GM10266 (cell line): ENCODE measurements at regions not wholly inside any gene's neighbourhood (a gene's known extent, or its start where the extent isn't known, plus 50 kb on each side); places are given as distances from the start of the nearest gene placed in this dataset.

ENCODE experiments used
- DNase-seq: peaks from one replicate; pipeline ENCODE4 v3.0.0; 2012; ENCODE audit errors: extremely low spot score
- CTCF ChIP-seq: IDR thresholded peaks from 2 replicates; pipeline ENCODE4 v1.5.1; 2012; ENCODE audit warnings: mild to moderate bottlenecking, low read depth; ENCODE audit not compliant: control insufficient read depth, insufficient read depth; ENCODE audit errors: missing control alignments

- no peak for TF ChIP-seq CTCF
- no peak for DNase-seq
Observed at GRCh38 chr5:173500213-173500560, 116.3 kb downstream of the BOD1 start.

- no peak for TF ChIP-seq CTCF
- no peak for DNase-seq
Observed at GRCh38 chr5:173499471-173500212, 116.8 kb downstream of the BOD1 start.

- DNase-seq: no peak
- no peak for TF ChIP-seq CTCF
Observed at GRCh38 chr5:173498739-173499470, 117.5 kb downstream of the BOD1 start.

DNA sequence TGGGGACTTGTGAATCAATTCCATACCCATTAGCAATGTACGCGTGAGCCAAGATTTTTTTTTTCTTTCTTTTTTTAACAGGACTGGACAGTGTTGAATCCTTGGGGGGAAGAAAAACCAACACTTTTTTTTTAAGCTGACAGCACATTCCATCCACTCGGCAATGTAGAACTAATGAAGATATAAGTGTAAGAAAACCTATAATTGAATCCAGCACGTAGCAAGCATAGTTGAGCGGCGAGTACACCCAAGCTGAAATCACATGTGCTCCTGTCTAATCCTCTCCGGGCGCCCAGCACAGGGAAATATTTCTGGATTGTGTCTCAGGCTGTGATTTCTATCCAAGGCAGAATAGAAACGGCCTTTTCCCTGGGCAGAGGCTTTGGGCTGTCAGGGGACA, 118.2 kb downstream of the BOD1 start:
- TF ChIP-seq CTCF: no peak
- no peak for DNase-seq

DNA sequence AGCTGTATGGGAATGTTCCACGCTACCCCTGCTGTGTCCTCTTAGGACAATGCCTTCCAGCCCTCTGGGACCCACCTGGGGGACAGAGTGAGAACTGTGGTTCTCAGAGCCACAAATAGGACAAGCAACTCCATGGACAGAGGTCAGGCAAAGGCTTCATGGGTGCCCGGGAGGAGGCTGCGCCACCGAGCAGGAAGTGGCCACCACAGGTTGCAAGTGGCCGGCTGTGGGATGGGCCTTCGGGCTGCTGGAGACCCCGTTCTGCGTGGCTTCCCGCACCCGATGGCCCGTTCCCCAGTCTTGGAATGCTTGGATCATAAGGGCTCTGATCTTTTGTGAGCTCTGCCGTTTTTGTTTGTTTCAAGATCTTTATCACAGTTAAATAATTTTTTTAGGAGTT, 118.8 kb downstream of the BOD1 start:
- no peak for DNase-seq
- no peak for TF ChIP-seq CTCF

DNA sequence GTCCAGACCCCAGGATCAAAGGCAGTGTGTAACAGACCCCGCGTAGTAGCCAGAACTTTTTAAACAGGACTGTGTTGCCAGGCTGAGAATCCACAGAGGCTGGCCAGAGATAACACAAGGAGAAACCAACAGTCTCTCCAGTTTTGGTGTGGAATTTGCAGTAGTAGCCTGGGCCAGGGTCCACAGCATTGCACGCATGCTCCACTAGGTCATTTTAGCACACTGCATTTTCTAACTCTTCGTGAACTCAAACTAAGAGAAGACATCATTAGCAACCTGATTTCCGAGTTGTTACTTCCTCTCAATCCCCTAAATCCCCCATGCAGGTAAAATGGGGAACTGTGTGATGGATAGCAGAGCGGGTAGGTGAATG, 119.6 kb downstream of the BOD1 start:
- no peak for TF ChIP-seq CTCF
- no peak for DNase-seq
